GM20000 (cell line): ENCODE measurements at regions not wholly inside any gene's neighbourhood (a gene's known extent, or its start where the extent isn't known, plus 50 kb on each side); places are given as distances from the start of the nearest gene placed in this dataset.

Experiments
- DNase-seq: peaks from one replicate; pipeline ENCODE4 v3.0.0; 2012; ENCODE audit warnings: low spot score
- CTCF ChIP-seq: IDR thresholded peaks from 2 replicates; pipeline ENCODE4 v1.5.1; 2012; ENCODE audit warnings: mild to moderate bottlenecking, control low read depth; ENCODE audit errors: extremely low read depth, missing control alignments

DNA sequence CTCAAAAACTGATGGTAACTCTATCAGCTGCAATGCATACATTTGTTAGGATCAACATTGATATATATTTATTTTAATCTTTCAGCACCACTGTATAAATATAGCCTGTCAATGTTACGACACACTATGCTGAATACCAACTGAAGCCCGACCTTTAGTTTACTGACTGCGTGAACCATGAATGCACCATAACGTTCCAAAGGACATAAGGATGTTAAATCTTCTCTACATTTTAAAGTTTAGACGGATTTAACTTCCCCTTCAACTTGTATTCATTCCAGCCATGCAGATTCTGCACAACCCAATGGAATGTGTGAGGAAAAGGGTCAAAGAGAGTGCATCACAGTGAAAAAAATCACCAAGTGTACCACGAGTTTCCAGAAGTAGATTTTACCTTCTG lies 489.5 kb downstream of the IRS1 start:
- TF ChIP-seq CTCF = no peak
- no peak for DNase-seq

DNA sequence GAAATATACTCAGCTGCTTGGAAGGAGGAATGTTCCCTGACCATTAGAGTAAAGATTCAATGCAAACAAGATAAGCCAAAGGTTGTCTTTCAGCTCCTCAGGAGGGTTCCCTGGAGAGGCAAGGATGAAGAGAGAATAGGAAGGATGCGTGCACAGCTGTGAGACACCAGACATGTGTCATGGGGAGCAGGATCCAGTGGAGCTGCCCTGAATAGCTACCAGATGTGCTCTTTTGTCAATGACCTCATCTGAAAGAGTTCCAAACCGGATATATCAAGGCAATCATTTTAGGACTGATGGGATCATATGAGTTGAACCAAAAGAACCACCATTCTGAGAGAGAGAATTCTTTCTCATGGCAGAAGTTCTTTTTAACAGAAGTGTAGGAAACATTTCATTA lies 490.6 kb downstream of the IRS1 start:
- no peak for DNase-seq
- TF ChIP-seq CTCF = no peak

- no peak for DNase-seq
- TF ChIP-seq CTCF = no peak
Observed at GRCh38 chr2:226308323-226308680, 491.3 kb downstream of the IRS1 start.

GRCh38 chr2:226307487-226308322 lies 491.9 kb downstream of the IRS1 start:
- no peak for TF ChIP-seq CTCF
- DNase-seq = no peak

- DNase-seq = no peak
- no peak for TF ChIP-seq CTCF
Observed at GRCh38 chr2:226306969-226307368, 492.7 kb downstream of the IRS1 start.

DNA sequence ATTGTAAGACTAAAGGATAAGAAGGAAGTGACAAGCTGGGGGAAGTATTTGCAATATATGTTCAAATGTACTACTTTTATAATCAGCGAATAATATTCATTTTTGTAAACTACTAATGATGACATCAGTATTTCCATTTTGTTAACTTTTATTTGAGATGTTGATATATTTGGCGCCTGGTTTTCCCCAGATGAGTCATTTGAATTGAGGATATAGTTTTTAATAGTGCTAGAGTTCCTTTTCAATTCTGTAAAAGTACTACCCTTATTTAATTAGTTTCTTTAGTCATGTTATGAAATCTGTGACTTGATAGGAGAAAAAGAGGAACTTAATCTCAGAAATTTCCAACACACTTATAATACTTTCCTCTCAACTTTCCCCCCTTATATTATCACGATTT lies 495.3 kb downstream of the IRS1 start:
- no peak for TF ChIP-seq CTCF
- no peak for DNase-seq

- no peak for DNase-seq
- TF ChIP-seq CTCF = no peak
Observed at GRCh38 chr2:226303707-226304106, 495.9 kb downstream of the IRS1 start.
